GM23338 (cell line): ENCODE measurements at regions not wholly inside any gene's neighbourhood (a gene's known extent, or its start where the extent isn't known, plus 50 kb on each side); places are given as distances from the start of the nearest gene placed in this dataset.

Source experiments
- ATAC-seq: fragments of 200-7000 bp; cut with Tn5 transposase; 3 replicates; pipeline ENCODE4 v1.9.1; 2020
- DNase-seq: peaks from one replicate; pipeline ENCODE4 v3.0.0-alpha.2; 2015; ENCODE audit warnings: low spot score
- H2AFZ ChIP-seq: fragments of 200-600 bp; sonication (generic); 2 replicates; pipeline ENCODE4 v1.8.0; 2016; ENCODE audit warnings: antibody characterized with exemption, mild to moderate bottlenecking, moderate library complexity
- H3F3A ChIP-seq: fragments of 200-600 bp; sonication (generic); replicated peaks from 2 replicates; pipeline ENCODE4 v1.8.0; 2017; ENCODE audit warnings: antibody characterized with exemption, mixed run types, low read depth
- H3K27ac ChIP-seq: fragments of 200-600 bp; sonication (generic); 2 replicates; pipeline ENCODE4 v1.6.1; 2016; ENCODE audit warnings: low read depth
- H3K27me3 ChIP-seq: fragments of 200-600 bp; sonication (generic); 2 replicates; pipeline ENCODE4 v1.8.0; 2016; ENCODE audit warnings: mild to moderate bottlenecking, mixed run types, moderate library complexity; ENCODE audit not compliant: insufficient read depth
- H3K36me3 ChIP-seq: fragments of 200-600 bp; sonication (generic); 2 replicates; pipeline ENCODE4 v1.8.0; 2016; ENCODE audit warnings: mild to moderate bottlenecking; ENCODE audit not compliant: insufficient read depth
- H3K4me1 ChIP-seq: fragments of 200-600 bp; sonication (generic); 2 replicates; pipeline ENCODE4 v1.8.0; 2016; ENCODE audit warnings: mild to moderate bottlenecking, moderate library complexity; ENCODE audit not compliant: insufficient read depth
- H3K4me2 ChIP-seq: fragments of 200-600 bp; sonication (generic); 2 replicates; pipeline ENCODE4 v1.7.1; 2017; ENCODE audit warnings: mixed run types
- H3K4me3 ChIP-seq: fragments of 200-600 bp; sonication (generic); 2 replicates; pipeline ENCODE4 v1.6.1; 2016; ENCODE audit warnings: mixed run types
- H3K79me2 ChIP-seq: fragments of 200-600 bp; sonication (generic); replicated peaks from 2 replicates; pipeline ENCODE4 v1.8.0; 2017; ENCODE audit warnings: mild to moderate bottlenecking; ENCODE audit not compliant: insufficient read depth
- H3K9me2 ChIP-seq: fragments of 200-600 bp; sonication (generic); 2 replicates; pipeline ENCODE4 v1.8.0; 2017; ENCODE audit not compliant: insufficient read depth
- H4K20me1 ChIP-seq: fragments of 200-600 bp; sonication (generic); replicated peaks from 2 replicates; pipeline ENCODE4 v1.8.0; 2017; ENCODE audit warnings: mild to moderate bottlenecking; ENCODE audit not compliant: insufficient read depth
- H3K27ac Mint-ChIP-seq: 2 replicates; pipeline ENCODE4 v1.8.0; 2020; ENCODE audit warnings: inconsistent platforms, mild to moderate bottlenecking, moderate library complexity, mixed read lengths
- H3K27me3 Mint-ChIP-seq: 3 replicates; pipeline ENCODE4 v1.8.0; 2022; ENCODE audit warnings: low read depth, mild to moderate bottlenecking, moderate library complexity, mixed read lengths, inconsistent platforms; ENCODE audit not compliant: insufficient read depth, poor library complexity
- H3K36me3 Mint-ChIP-seq: 3 replicates; pipeline ENCODE4 v1.8.0; 2021; ENCODE audit warnings: low read depth, mild to moderate bottlenecking, inconsistent platforms, moderate library complexity, mixed read lengths
- H3K4me1 Mint-ChIP-seq: 3 replicates; pipeline ENCODE4 v1.8.0; 2020; ENCODE audit warnings: mild to moderate bottlenecking, inconsistent platforms, mixed read lengths
- H3K4me3 Mint-ChIP-seq: 3 replicates; pipeline ENCODE4 v1.8.0; 2021; ENCODE audit warnings: moderate library complexity, mild to moderate bottlenecking, inconsistent platforms, mixed read lengths
- H3K9me3 Mint-ChIP-seq: 3 replicates; pipeline ENCODE4 v1.8.0; 2020; ENCODE audit warnings: moderate library complexity, mild to moderate bottlenecking, inconsistent platforms, mixed read lengths
- CREB1 ChIP-seq: fragments of 250-450 bp; sonication (Bioruptor Pico); IDR thresholded peaks from 2 replicates; pipeline ENCODE4 v1.5.0; 2020; ENCODE audit warnings: low read depth, mild to moderate bottlenecking, moderate library complexity
- EZH2 ChIP-seq: fragments of 200-600 bp; sonication (generic); IDR thresholded peaks from one replicate; pipeline ENCODE4 v1.8.0; 2017; ENCODE audit warnings: antibody characterized with exemption, mild to moderate bottlenecking, low read depth; ENCODE audit not compliant: unreplicated experiment
- EZH2phosphoT487 ChIP-seq: fragments of 200-600 bp; sonication (generic); IDR thresholded peaks from one replicate; pipeline ENCODE4 v1.8.1; 2018; ENCODE audit warnings: antibody characterized with exemption; ENCODE audit not compliant: unreplicated experiment
- JUNB ChIP-seq: IDR thresholded peaks from one replicate; pipeline ENCODE4 v1.6.1; 2016; ENCODE audit warnings: antibody characterized with exemption; ENCODE audit not compliant: unreplicated experiment
- STAT1 ChIP-seq: IDR thresholded peaks from one replicate; pipeline ENCODE4 v1.6.1; 2016; ENCODE audit warnings: antibody characterized with exemption; ENCODE audit not compliant: unreplicated experiment
- ZNF331 ChIP-seq: fragments of 250-450 bp; sonication (Bioruptor Pico); IDR thresholded peaks from 2 replicates; pipeline ENCODE4 v1.5.0; 2020; ENCODE audit warnings: low read depth, mild to moderate bottlenecking, moderate library complexity
- TF ChIP-seq, protein P1 (sequence below): fragments of 250-450 bp; sonication (Bioruptor Pico); IDR thresholded peaks from 2 replicates; pipeline ENCODE4 v1.5.0; 2020; ENCODE audit warnings: mild to moderate bottlenecking, moderate library complexity
- TF ChIP-seq, protein P2 (sequence below): IDR thresholded peaks from 2 replicates; pipeline ENCODE4 v1.6.1; 2016; ENCODE audit warnings: antibody characterized with exemption

DNA sequence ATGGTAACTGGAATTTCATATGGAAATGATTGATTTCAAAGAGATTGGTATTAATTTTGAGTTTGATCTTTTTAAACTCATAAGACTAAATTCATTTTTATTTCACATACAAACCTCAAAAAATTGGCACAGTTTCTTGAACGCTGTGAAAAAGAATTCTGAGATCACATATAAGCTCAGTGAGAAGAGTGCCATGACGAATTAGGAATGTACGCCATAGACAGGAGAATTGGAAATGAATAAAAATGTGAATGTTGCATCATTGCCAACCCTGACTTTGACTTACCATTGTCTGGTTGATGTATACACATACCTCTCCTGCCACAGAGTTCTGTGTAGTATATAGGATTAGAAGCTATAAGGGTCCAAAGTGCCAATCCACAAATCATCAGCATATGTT, 290.4 kb upstream of the ZC3H15 start (continued):
- TF ChIP-seq, protein P1, sequence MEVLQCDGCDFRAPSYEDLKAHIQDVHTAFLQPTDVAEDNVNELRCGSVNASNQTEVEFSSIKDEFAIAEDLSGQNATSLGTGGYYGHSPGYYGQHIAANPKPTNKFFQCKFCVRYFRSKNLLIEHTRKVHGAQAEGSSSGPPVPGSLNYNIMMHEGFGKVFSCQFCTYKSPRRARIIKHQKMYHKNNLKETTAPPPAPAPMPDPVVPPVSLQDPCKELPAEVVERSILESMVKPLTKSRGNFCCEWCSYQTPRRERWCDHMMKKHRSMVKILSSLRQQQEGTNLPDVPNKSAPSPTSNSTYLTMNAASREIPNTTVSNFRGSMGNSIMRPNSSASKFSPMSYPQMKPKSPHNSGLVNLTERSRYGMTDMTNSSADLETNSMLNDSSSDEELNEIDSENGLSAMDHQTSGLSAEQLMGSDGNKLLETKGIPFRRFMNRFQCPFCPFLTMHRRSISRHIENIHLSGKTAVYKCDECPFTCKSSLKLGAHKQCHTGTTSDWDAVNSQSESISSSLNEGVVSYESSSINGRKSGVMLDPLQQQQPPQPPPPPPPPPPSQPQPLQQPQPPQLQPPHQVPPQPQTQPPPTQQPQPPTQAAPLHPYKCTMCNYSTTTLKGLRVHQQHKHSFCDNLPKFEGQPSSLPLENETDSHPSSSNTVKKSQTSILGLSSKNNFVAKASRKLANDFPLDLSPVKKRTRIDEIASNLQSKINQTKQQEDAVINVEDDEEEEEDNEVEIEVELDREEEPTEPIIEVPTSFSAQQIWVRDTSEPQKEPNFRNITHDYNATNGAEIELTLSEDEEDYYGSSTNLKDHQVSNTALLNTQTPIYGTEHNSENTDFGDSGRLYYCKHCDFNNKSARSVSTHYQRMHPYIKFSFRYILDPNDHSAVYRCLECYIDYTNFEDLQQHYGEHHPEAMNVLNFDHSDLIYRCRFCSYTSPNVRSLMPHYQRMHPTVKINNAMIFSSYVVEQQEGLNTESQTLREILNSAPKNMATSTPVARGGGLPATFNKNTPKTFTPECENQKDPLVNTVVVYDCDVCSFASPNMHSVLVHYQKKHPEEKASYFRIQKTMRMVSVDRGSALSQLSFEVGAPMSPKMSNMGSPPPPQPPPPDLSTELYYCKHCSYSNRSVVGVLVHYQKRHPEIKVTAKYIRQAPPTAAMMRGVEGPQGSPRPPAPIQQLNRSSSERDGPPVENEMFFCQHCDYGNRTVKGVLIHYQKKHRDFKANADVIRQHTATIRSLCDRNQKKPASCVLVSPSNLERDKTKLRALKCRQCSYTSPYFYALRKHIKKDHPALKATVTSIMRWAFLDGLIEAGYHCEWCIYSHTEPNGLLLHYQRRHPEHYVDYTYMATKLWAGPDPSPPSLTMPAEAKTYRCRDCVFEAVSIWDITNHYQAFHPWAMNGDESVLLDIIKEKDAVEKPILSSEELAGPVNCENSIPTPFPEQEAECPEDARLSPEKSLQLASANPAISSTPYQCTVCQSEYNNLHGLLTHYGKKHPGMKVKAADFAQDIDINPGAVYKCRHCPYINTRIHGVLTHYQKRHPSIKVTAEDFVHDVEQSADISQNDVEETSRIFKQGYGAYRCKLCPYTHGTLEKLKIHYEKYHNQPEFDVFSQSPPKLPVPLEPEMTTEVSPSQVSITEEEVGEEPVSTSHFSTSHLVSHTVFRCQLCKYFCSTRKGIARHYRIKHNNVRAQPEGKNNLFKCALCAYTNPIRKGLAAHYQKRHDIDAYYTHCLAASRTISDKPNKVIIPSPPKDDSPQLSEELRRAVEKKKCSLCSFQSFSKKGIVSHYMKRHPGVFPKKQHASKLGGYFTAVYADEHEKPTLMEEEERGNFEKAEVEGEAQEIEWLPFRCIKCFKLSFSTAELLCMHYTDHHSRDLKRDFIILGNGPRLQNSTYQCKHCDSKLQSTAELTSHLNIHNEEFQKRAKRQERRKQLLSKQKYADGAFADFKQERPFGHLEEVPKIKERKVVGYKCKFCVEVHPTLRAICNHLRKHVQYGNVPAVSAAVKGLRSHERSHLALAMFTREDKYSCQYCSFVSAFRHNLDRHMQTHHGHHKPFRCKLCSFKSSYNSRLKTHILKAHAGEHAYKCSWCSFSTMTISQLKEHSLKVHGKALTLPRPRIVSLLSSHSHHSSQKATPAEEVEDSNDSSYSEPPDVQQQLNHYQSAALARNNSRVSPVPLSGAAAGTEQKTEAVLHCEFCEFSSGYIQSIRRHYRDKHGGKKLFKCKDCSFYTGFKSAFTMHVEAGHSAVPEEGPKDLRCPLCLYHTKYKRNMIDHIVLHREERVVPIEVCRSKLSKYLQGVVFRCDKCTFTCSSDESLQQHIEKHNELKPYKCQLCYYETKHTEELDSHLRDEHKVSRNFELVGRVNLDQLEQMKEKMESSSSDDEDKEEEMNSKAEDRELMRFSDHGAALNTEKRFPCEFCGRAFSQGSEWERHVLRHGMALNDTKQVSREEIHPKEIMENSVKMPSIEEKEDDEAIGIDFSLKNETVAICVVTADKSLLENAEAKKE (CRISPR knock-in tag) = no peak
- TF ChIP-seq JUNB (no peak), CREB1 (no peak), EZH2phosphoT487 (no peak), EZH2 (no peak)

DNA sequence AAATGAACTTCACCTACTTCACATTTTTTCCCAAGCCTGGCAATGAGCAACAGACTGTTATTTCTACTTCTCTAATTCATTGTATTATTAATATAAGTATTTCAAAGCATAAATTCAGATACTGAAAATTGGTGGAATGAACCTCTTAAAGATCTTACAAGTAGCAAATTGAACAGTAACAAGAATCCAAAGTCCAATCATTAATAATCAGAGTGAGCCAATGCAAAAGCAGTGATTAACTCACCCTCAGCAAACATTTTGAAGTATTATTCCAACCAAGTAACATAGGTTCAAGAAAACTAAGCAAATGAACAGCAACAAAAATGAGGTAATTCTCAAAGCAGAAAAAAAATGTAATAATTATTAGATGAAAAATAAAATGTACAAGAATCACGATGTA, 288.1 kb upstream of the ZC3H15 start:
- Histone ChIP-seq H3K4me2 (no peak overlapping the region), H3K4me1 (no peaks in the 10 kb centered on the region), H3K36me3 (no peaks in the 10 kb centered on the region), H2AFZ (no peak overlapping the region), H3K4me3 (no peak overlapping the region), H3K79me2 (no peaks in the 10 kb centered on the region), H3K27me3 (no peaks in the 10 kb centered on the region), H3K27ac (no peak overlapping the region), H3F3A (no peaks in the 10 kb centered on the region), H4K20me1 (no peaks in the 10 kb centered on the region), H3K9me2 (no peaks in the 10 kb centered on the region)
- Mint-ChIP-seq H3K27ac (no peak overlapping the region), H3K27me3 (no peaks in the 10 kb centered on the region), H3K36me3 (no peaks in the 10 kb centered on the region), H3K4me3 (no peak overlapping the region), H3K4me1 (no peaks in the 10 kb centered on the region), H3K9me3 (no peaks in the 10 kb centered on the region)
- ATAC-seq (no peak), DNase-seq (no peak)
- TF ChIP-seq STAT1 (no peak), ZNF331 (CRISPR knock-in tag) (no peak), CREB1 (no peak)
- TF ChIP-seq, protein P1 (CRISPR knock-in tag) = no peak
- TF ChIP-seq, protein P2, sequence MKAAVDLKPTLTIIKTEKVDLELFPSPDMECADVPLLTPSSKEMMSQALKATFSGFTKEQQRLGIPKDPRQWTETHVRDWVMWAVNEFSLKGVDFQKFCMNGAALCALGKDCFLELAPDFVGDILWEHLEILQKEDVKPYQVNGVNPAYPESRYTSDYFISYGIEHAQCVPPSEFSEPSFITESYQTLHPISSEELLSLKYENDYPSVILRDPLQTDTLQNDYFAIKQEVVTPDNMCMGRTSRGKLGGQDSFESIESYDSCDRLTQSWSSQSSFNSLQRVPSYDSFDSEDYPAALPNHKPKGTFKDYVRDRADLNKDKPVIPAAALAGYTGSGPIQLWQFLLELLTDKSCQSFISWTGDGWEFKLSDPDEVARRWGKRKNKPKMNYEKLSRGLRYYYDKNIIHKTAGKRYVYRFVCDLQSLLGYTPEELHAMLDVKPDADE = no peak
